Neural progenitor cell (in vitro differentiated cells): ENCODE measurements at regions not wholly inside any gene's neighbourhood (a gene's known extent, or its start where the extent isn't known, plus 50 kb on each side); places are given as distances from the start of the nearest gene placed in this dataset.

Experiments
- DNase-seq: peaks from one replicate; pipeline ENCODE4 v3.0.0-alpha.2; 2016; ENCODE audit warnings: low spot score
- H2AFZ ChIP-seq: fragments of 200-600 bp; sonication (generic); replicated peaks from 2 replicates; pipeline ENCODE4 v1.6.1; 2016; ENCODE audit warnings: antibody characterized with exemption
- H3F3A ChIP-seq: fragments of 200-600 bp; sonication (generic); 2 replicates; pipeline ENCODE4 v1.6.1; 2016; ENCODE audit warnings: antibody characterized with exemption, low read depth
- H3K27ac ChIP-seq: fragments of 200-600 bp; sonication (generic); 2 replicates; pipeline ENCODE4 v1.5.1; 2016; ENCODE audit warnings: mild to moderate bottlenecking
- H3K27me3 ChIP-seq: fragments of 200-600 bp; sonication (generic); 2 replicates; pipeline ENCODE4 v1.6.1; 2016; ENCODE audit warnings: mild to moderate bottlenecking, moderate library complexity
- H3K36me3 ChIP-seq: fragments of 200-600 bp; sonication (generic); 2 replicates; pipeline ENCODE4 v1.5.1; 2016
- H3K4me1 ChIP-seq: fragments of 200-600 bp; sonication (generic); 2 replicates; pipeline ENCODE4 v1.6.1; 2016; ENCODE audit warnings: mixed run types
- H3K4me2 ChIP-seq: fragments of 200-600 bp; sonication (generic); 2 replicates; pipeline ENCODE4 v1.6.1; 2016
- H3K4me3 ChIP-seq: fragments of 200-600 bp; sonication (generic); 2 replicates; pipeline ENCODE4 v1.5.1; 2016
- H3K79me2 ChIP-seq: fragments of 200-600 bp; sonication (generic); 2 replicates; pipeline ENCODE4 v1.6.1; 2016; ENCODE audit warnings: low read depth
- H3K9ac ChIP-seq: fragments of 200-600 bp; sonication (generic); 2 replicates; pipeline ENCODE4 v1.6.1; 2016
- H3K9me3 ChIP-seq: fragments of 200-600 bp; sonication (generic); 2 replicates; pipeline ENCODE4 v1.5.1; 2016; ENCODE audit warnings: low read depth
- H4K20me1 ChIP-seq: fragments of 200-600 bp; sonication (generic); 2 replicates; pipeline ENCODE4 v1.6.1; 2016; ENCODE audit warnings: low read depth
- H3K27ac Mint-ChIP-seq: 3 replicates; pipeline ENCODE4 v1.8.0; 2021; ENCODE audit warnings: mixed read lengths
- H3K27me3 Mint-ChIP-seq: 2 replicates; pipeline ENCODE4 v1.8.0; 2022; ENCODE audit warnings: low read depth, mild to moderate bottlenecking, inconsistent platforms, moderate library complexity, mixed read lengths; ENCODE audit not compliant: insufficient read depth
- H3K36me3 Mint-ChIP-seq: 3 replicates; pipeline ENCODE4 v1.8.0; 2021; ENCODE audit warnings: mixed read lengths
- H3K4me1 Mint-ChIP-seq: 3 replicates; pipeline ENCODE4 v1.8.0; 2021; ENCODE audit warnings: mixed read lengths
- H3K4me3 Mint-ChIP-seq: 3 replicates; pipeline ENCODE4 v1.8.0; 2021; ENCODE audit warnings: mild to moderate bottlenecking, moderate library complexity, mixed read lengths
- H3K9me3 Mint-ChIP-seq: 3 replicates; pipeline ENCODE4 v1.8.0; 2020; ENCODE audit warnings: mixed read lengths
- EZH2 ChIP-seq: fragments of 200-600 bp; sonication (generic); IDR thresholded peaks from 2 replicates; pipeline ENCODE4 v1.6.1; 2017; ENCODE audit warnings: antibody characterized with exemption, mild to moderate bottlenecking, moderate library complexity
- EZH2phosphoT487 ChIP-seq: fragments of 200-600 bp; sonication (generic); IDR thresholded peaks from 2 replicates; pipeline ENCODE4 v1.6.1; 2017; ENCODE audit warnings: antibody characterized with exemption
- TF ChIP-seq, protein P1 (sequence below): fragments of 200-600 bp; sonication (generic); IDR thresholded peaks from 2 replicates; pipeline ENCODE4 v1.5.1; 2017; ENCODE audit warnings: antibody characterized with exemption, mild to moderate bottlenecking

DNA sequence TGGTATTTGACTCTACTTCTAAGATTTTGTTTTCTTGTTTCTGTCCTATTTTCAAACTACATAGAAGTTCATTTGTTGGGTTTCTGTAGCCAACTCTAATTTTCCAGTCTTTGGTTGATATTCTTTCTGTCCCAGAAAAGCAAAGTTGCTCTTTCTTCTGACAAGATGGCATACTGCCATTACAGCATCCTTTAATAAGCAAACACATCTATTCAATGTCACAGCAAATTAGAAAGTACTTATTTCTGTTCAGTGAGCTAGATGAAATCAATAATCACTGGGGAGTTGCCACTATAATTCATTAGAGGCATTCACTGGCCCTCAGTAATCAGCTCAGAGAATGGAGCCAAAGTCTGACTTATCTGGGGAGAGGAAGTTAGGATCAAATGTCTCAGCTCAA lies 1258.0 kb upstream of the IGFBP7 start:
- H3K9ac ChIP-seq: no peak overlapping the region
- no peaks in the 10 kb centered on the region for H4K20me1 ChIP-seq
- H3K9me3 ChIP-seq: no peaks in the 10 kb centered on the region
- H3K36me3 Mint-ChIP-seq: no peaks in the 10 kb centered on the region
- H3K4me3 Mint-ChIP-seq: no peak overlapping the region
- no peak overlapping the region for H2AFZ ChIP-seq
- H3K36me3 ChIP-seq: no peaks in the 10 kb centered on the region
- no peaks in the 10 kb centered on the region for H3F3A ChIP-seq
- H3K4me1 ChIP-seq: no peaks in the 10 kb centered on the region
- TF ChIP-seq EZH2 (no peak), EZH2phosphoT487 (no peak)
- TF ChIP-seq, protein P1, sequence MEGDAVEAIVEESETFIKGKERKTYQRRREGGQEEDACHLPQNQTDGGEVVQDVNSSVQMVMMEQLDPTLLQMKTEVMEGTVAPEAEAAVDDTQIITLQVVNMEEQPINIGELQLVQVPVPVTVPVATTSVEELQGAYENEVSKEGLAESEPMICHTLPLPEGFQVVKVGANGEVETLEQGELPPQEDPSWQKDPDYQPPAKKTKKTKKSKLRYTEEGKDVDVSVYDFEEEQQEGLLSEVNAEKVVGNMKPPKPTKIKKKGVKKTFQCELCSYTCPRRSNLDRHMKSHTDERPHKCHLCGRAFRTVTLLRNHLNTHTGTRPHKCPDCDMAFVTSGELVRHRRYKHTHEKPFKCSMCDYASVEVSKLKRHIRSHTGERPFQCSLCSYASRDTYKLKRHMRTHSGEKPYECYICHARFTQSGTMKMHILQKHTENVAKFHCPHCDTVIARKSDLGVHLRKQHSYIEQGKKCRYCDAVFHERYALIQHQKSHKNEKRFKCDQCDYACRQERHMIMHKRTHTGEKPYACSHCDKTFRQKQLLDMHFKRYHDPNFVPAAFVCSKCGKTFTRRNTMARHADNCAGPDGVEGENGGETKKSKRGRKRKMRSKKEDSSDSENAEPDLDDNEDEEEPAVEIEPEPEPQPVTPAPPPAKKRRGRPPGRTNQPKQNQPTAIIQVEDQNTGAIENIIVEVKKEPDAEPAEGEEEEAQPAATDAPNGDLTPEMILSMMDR: no peak
- no peaks in the 10 kb centered on the region for H3K79me2 ChIP-seq
- peaks cover 3% of the 10 kb centered on the region for H3K4me1 Mint-ChIP-seq
- no peak for DNase-seq
- no peak overlapping the region for H3K27ac Mint-ChIP-seq
- no peaks in the 10 kb centered on the region for H3K9me3 Mint-ChIP-seq
- no peak overlapping the region for H3K27ac ChIP-seq
- H3K27me3 Mint-ChIP-seq: no peaks in the 10 kb centered on the region
- H3K27me3 ChIP-seq: no peaks in the 10 kb centered on the region
- no peak overlapping the region for H3K4me3 ChIP-seq
- no peak overlapping the region for H3K4me2 ChIP-seq

DNA sequence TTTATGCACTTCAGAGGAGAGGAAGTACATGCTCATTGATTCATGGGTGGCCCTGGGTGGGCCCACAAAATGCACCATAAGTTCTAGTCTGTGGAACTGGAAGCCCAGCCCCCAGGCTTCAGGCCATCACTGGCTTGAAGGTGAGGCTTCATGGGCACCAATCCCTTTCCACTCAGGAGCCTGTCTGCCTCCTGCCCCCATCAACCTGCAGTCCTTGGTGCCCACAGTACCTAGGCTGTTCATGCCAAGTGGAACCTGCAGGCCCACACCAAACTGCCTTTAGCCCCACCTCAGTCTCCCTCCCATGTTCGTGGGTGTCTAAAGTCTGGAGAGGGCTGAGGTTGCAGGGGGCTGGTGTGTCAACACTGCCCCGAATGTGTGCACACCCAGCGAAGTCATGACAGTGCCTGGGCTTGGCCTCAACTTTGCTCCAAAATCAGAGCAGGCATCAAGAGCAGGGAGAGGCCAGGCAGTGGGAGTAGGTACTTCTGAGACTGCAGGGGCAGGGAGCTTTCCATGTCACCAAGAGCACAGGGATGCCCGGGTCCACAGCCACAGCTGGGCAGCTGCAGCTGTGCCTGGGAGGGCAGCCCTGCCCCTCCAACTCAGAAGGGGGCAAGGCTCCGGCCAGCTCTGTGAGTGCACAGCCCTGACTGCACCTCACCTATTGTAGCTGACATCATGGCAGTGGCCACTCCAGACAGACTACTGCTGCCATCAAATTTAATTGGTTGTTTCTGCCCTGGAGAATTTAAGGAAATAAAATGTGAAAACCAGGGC lies 1250.4 kb upstream of the IGFBP7 start:
- no peaks in the 10 kb centered on the region for H4K20me1 ChIP-seq
- no peak for DNase-seq
- H3K36me3 Mint-ChIP-seq: peaks cover 1% of the 10 kb centered on the region
- no peaks in the 10 kb centered on the region for H3K9me3 ChIP-seq
- H3K27me3 Mint-ChIP-seq: no peaks in the 10 kb centered on the region
- H3K27ac Mint-ChIP-seq: no peak overlapping the region
- H2AFZ ChIP-seq: no peak overlapping the region
- H3K9me3 Mint-ChIP-seq: peaks cover 19% of the 10 kb centered on the region
- H3K4me1 Mint-ChIP-seq: no peaks in the 10 kb centered on the region
- no peak overlapping the region for H3K4me3 ChIP-seq
- H3K4me1 ChIP-seq: no peaks in the 10 kb centered on the region
- H3K27ac ChIP-seq: no peak overlapping the region
- H3F3A ChIP-seq: no peaks in the 10 kb centered on the region
- no peaks in the 10 kb centered on the region for H3K27me3 ChIP-seq
- no peak overlapping the region for H3K9ac ChIP-seq
- H3K36me3 ChIP-seq: no peaks in the 10 kb centered on the region
- no peak overlapping the region for H3K4me2 ChIP-seq
- TF ChIP-seq EZH2phosphoT487: no peak
- TF ChIP-seq, protein P1: no peak
- H3K4me3 Mint-ChIP-seq: no peak overlapping the region
- H3K79me2 ChIP-seq: no peaks in the 10 kb centered on the region

DNA sequence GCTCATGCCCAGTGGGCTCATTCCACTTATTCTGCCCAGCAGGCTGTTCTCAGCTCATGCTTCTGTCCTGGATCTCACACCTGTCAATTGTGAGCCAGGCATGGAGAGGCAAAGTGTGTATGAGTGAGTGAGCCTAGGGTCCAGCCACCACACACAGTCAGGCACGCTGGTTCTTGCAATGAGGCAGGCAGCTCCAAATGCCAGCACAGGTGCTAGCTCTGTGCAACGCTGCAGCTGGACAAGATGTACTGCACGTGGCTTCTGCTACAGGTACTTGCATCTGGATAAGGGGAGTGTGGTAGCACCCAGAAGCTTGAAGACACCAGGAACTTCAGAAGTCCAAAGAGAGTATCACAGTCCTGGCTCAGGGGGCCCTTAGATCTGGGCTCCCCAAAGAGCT lies 1249.4 kb upstream of the IGFBP7 start:
- Histone ChIP-seq H3F3A (no peaks in the 10 kb centered on the region), H2AFZ (no peak overlapping the region), H3K27ac (no peak overlapping the region), H3K4me1 (no peaks in the 10 kb centered on the region), H3K4me2 (no peak overlapping the region), H3K79me2 (no peaks in the 10 kb centered on the region), H3K36me3 (no peaks in the 10 kb centered on the region), H3K9me3 (no peaks in the 10 kb centered on the region), H3K9ac (no peak overlapping the region), H3K4me3 (no peak overlapping the region), H4K20me1 (no peaks in the 10 kb centered on the region), H3K27me3 (no peaks in the 10 kb centered on the region)
- no peak overlapping the region for H3K27ac Mint-ChIP-seq
- no peak overlapping the region for H3K4me3 Mint-ChIP-seq
- H3K27me3 Mint-ChIP-seq: no peaks in the 10 kb centered on the region
- H3K36me3 Mint-ChIP-seq: peaks cover 1% of the 10 kb centered on the region
- no peaks in the 10 kb centered on the region for H3K4me1 Mint-ChIP-seq
- peaks cover 19% of the 10 kb centered on the region for H3K9me3 Mint-ChIP-seq
- TF ChIP-seq, protein P1: no peak
- TF ChIP-seq EZH2 (no peak), EZH2phosphoT487 (no peak)
- DNase-seq: no peak
